ENCODE measurements at regions not wholly inside any gene's neighbourhood (a gene's known extent, or its start where the extent isn't known, plus 50 kb on each side); places are given as distances from the start of the nearest gene placed in this dataset.

DNA sequence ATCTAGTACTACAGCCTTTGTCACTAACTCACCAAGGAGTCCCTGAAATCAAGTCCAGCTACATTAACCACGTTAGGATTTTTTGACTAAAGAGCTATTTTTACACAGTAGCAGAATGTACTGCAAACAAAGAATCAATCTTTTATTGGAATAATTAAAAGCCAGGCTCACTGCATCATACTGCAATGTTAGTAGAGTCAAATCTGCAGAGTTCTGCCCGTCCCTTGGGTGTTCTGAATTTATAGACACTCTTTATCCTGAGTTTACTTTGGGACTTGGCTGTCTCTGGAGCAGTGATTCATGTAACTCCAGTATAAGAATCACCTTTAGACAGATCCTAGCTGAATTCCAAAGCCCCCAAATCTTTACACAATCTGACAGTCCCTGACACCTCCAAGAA lies 127.9 kb upstream of the THSD7B start:
- TF ChIP-seq CTCF (optimal IDR thresholded peaks at IDR 0.05 in 1 of 3, IDR thresholded peaks at IDR 0.05 in 1 of 3, conservative IDR thresholded peaks at IDR 0.05 in 1 of 3; ENCODE audit: extremely low read depth in 1 of 3, insufficient read depth in 2 of 3, low read length in 3 of 3) (no peak), EZH2 (IDR thresholded peaks at IDR 0.05; ENCODE audit: low read length) (no peak)
- DNase-seq (ENCODE audit: low read depth, low spot score) (no peak), FAIRE-seq (no peak)
- no peak overlapping the region for H3K4me3 ChIP-seq (ENCODE audit: control insufficient read depth in 2 of 3, extremely low read depth in 1 of 3, insufficient read depth in 2 of 3, low read depth in 1 of 3, low read length in 3 of 3)
- no peaks in the 10 kb centered on the region for H3K27me3 ChIP-seq (ENCODE audit: control insufficient read depth, extremely low read depth, insufficient read depth, low read length)
- H2AFZ ChIP-seq (ENCODE audit: control insufficient read depth, low read length) = no peak overlapping the region
- H3K79me2 ChIP-seq (ENCODE audit: control insufficient read depth, insufficient read depth, low read length) = no peaks in the 10 kb centered on the region
- H3K36me3 ChIP-seq (ENCODE audit: control insufficient read depth in 2 of 2, extremely low read depth in 1 of 2, insufficient read depth in 2 of 2, low read length in 2 of 2) = no peaks in the 10 kb centered on the region
- no peaks in the 10 kb centered on the region for H3K9me1 ChIP-seq (ENCODE audit: control insufficient read depth, extremely low read depth, insufficient read depth, low read length)
- H3K4me2 ChIP-seq (ENCODE audit: control insufficient read depth, extremely low read depth, insufficient read depth, low read depth, low read length) = no peak overlapping the region
- H3K9ac ChIP-seq (ENCODE audit: control insufficient read depth, extremely low read depth, insufficient read depth, low read length) = no peak overlapping the region
- H3K9me3 ChIP-seq (ENCODE audit: control insufficient read depth, low read depth, low read length) = no peaks in the 10 kb centered on the region
- H4K20me1 ChIP-seq (ENCODE audit: control insufficient read depth, extremely low read depth, insufficient read depth, low read length) = no peaks in the 10 kb centered on the region
- H3K4me1 ChIP-seq (ENCODE audit: control insufficient read depth, extremely low read depth, insufficient read depth, low read length) = no peaks in the 10 kb centered on the region
- H3K27ac ChIP-seq (ENCODE audit: control insufficient read depth, insufficient read depth, low read length) = no peak overlapping the region
- dilution Hi-C loops (cut with MboI; ENCODE audit: extremely low pct_ligation_motif_present, low sequenced_read_pairs) = no loop called here

DNA sequence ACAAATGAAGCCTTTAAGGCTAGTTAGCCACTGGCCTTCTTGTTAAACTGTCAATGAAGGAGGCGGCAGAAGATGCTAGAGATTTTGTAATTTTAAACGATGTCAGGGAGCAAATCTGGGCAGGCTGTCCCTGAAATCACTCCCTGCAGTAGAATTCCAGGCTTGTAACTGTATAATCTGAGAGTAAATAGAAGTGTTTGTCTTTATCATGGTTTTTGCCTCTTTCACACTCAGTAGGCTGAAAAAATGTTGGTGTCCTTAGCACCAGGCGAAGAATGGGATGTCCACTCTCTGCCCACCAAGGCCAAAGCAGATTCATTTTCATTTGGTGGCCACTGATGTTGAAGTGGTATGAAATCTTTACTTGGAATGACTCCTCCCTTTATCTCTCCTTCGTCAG lies 136.9 kb upstream of the THSD7B start:
- DNase-seq (ENCODE audit: low read depth, low spot score) = no peak
- Histone ChIP-seq H3K4me2 (ENCODE audit: control insufficient read depth, extremely low read depth, insufficient read depth, low read depth, low read length) (no peak overlapping the region), H3K4me3 (ENCODE audit: control insufficient read depth in 2 of 3, extremely low read depth in 1 of 3, insufficient read depth in 2 of 3, low read depth in 1 of 3, low read length in 3 of 3) (no peak overlapping the region), H3K36me3 (ENCODE audit: control insufficient read depth in 2 of 2, extremely low read depth in 1 of 2, insufficient read depth in 2 of 2, low read length in 2 of 2) (no peaks in the 10 kb centered on the region), H3K9me1 (ENCODE audit: control insufficient read depth, extremely low read depth, insufficient read depth, low read length) (no peaks in the 10 kb centered on the region), H3K79me2 (ENCODE audit: control insufficient read depth, insufficient read depth, low read length) (no peaks in the 10 kb centered on the region), H3K9me3 (ENCODE audit: control insufficient read depth, low read depth, low read length) (no peaks in the 10 kb centered on the region), H3K27me3 (ENCODE audit: control insufficient read depth, extremely low read depth, insufficient read depth, low read length) (no peaks in the 10 kb centered on the region), H3K9ac (ENCODE audit: control insufficient read depth, extremely low read depth, insufficient read depth, low read length) (no peak overlapping the region), H3K4me1 (ENCODE audit: control insufficient read depth, extremely low read depth, insufficient read depth, low read length) (no peaks in the 10 kb centered on the region), H4K20me1 (ENCODE audit: control insufficient read depth, extremely low read depth, insufficient read depth, low read length) (no peaks in the 10 kb centered on the region), H3K27ac (ENCODE audit: control insufficient read depth, insufficient read depth, low read length) (no peak overlapping the region), H2AFZ (ENCODE audit: control insufficient read depth, low read length) (no peak overlapping the region)
- no peak for FAIRE-seq
- TF ChIP-seq CTCF (optimal IDR thresholded peaks at IDR 0.05 in 1 of 3, IDR thresholded peaks at IDR 0.05 in 1 of 3, conservative IDR thresholded peaks at IDR 0.05 in 1 of 3; ENCODE audit: extremely low read depth in 1 of 3, insufficient read depth in 2 of 3, low read length in 3 of 3) (no peak), EZH2 (IDR thresholded peaks at IDR 0.05; ENCODE audit: low read length) (no peak)
- dilution Hi-C loops (cut with MboI; ENCODE audit: extremely low pct_ligation_motif_present, low sequenced_read_pairs) = no loop called here

Data from keratinocyte (primary cell).